NCI-H1092 (cell line): ENCODE measurements at regions not wholly inside any gene's neighbourhood (a gene's known extent, or its start where the extent isn't known, plus 50 kb on each side); places are given as distances from the start of the nearest gene placed in this dataset.
A peak's percentile ranks its signal among the peaks of the same experiment; 100 is the strongest.

ENCODE experiments used
- DNase-seq: peaks from one replicate; lab custom pipeline; 2025; lab: John Stamatoyannopoulos, UW

DNA sequence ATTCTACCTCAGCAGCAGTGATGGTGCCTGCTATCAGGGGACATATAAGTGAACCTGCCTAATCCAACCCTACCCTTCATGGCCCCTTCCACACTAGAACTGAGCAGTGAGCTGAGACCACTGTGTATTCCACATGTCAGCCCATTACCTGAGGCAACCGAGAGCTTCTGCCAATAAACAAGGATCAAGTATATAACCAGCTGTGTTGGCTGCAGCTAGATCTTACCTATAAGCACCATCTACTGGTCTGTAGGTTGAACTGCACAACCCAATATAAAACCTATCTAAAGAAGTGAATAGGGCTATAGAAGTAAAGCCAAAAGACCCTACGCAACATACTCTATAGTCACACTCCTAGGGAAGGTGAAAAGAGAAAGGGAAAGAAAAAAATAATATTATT is 376.9 kb downstream of the HHIPL2 start:
- peak; percentile 14 for DNase-seq

DNA sequence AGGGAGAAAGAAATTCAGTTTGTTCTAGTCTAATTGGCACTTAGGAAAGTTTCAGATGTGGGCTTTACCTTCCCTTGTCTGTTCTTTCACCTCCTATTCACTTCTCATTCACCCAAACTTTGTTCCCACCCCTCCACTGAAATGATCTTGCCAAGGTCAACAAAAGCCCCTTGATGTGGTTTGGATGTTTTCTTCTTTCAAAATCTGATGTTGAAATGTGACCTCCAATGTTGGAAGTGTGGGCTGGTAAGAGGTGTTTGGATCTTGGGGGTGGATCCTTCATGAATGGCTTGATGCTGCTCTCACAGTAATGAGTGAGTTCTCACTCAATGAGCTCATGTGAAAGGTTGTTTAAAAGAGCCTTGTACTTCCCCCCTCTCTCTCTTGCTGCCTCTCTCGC is 379.3 kb downstream of the HHIPL2 start:
- no peak for DNase-seq

DNA sequence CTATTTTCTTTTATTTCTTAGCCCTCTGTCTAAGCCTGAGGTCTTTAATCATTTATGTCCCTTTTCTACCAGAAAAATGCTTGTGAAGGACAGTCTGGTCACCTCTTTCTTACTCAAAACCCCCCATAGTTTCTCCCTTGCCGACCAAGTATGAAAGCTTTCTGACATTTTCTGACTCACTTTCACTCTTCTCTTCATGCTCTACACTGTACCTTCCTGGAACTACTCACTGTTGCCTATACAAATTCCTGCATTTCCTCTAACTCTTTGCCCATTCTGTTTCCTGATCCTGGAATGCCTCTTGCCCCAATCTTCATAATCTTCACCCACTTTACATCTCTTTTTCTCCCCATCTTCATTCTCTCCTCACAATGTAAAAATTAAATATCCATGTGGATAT is 380.0 kb downstream of the HHIPL2 start:
- DNase-seq = no peak

DNA sequence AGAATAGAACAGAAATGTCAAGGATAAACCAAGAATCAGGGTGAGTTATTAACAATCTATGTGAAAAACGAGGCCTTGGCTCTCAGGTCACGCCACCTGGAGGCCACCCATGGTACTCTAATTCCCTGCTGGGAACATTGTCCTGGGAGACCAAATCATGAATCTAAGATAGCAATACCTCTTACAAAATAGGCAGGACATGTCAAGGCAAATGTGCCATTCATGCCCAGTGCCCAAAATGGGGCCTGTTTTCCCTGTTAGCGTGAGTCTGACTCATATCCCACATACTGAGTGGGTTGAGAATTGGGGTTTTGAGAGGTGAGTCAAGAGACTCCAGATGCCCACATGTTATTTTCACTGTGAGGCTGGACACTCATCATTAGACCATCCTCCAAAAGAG is 380.8 kb downstream of the HHIPL2 start:
- DNase-seq = no peak

DNA sequence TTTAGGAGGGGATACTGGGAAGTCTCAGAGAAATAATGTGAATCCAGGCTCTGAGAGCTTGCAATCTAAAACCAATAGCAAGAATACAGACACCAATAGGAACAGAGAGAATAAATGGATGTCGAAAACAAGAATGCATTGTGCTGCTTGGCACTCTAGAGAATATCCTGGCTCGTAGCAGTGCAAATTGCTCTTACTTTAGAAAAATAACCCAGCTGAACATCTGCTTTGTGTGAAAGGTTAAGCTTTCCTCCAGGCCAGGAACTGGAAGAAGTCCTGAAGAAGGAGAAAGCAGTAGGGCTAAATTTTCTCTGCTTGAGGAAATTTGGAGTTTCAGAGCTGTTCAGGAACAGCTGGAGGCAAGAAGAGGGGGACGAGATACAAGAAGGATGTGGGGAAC is 382.3 kb downstream of the HHIPL2 start:
- DNase-seq = no peak

GRCh38 chr1:222163895-222164294 is 384.0 kb downstream of the HHIPL2 start:
- no peak for DNase-seq

- no peak for DNase-seq
Observed at GRCh38 chr1:222161676-222162075, 386.2 kb downstream of the HHIPL2 start.

DNA sequence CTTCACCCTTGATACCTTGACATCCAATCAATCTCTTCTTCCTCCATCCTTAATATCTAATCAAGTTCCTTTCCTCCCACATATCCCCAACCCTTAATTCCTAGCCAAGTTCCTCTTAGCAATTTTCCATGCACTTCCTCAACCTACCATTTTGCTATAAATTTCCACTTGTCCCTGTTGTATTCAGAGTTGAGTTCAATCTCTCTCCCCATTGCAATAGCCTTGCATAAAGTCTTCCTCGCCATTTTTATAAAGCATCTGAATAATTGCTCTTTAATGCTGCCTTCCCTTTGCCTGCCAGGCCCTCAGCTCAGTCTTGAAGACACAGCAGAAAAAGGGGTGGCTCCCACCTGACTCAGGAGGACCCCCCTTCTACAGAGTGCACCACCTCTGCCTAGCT is 390.3 kb downstream of the HHIPL2 start:
- DNase-seq = no peak

- no peak for DNase-seq
Observed at GRCh38 chr1:222140206-222140605, 398.3 kb upstream of the DUSP10 start.

DNA sequence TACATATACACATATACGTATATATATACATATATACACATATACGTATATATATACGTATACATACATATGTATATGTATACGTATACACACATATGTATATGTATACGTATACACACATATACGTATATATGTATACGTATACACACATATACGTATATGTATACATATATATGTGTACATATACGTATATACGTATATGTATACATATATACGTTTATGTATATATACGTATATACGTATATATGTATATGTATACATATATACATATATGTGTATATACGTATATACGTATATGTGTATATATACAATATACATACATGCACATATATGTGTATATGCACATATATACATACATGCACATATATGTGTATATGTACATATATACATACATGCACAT is 396.2 kb upstream of the DUSP10 start:
- DNase-seq = no peak

- no peak for DNase-seq
Observed at GRCh38 chr1:222136869-222137268, 395.0 kb upstream of the DUSP10 start.

DNA sequence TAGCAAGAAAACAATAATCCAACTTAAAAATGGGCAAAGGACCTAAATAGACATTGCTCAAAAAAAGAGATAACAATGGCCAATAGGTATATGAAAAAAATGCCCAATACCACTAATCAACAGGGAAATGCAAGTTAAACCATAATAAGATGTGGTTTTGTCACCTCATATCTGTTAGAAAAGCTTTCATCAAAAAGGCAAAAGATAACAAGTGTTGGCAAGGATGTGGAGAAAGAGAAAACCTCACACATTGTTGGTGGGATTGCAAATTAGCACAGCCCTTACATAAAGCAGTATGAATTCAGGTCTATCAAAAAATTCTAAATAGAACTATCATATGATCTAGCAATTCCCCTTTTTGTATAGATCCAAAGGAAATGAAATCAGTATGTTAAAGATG is 387.2 kb upstream of the DUSP10 start:
- no peak for DNase-seq

DNA sequence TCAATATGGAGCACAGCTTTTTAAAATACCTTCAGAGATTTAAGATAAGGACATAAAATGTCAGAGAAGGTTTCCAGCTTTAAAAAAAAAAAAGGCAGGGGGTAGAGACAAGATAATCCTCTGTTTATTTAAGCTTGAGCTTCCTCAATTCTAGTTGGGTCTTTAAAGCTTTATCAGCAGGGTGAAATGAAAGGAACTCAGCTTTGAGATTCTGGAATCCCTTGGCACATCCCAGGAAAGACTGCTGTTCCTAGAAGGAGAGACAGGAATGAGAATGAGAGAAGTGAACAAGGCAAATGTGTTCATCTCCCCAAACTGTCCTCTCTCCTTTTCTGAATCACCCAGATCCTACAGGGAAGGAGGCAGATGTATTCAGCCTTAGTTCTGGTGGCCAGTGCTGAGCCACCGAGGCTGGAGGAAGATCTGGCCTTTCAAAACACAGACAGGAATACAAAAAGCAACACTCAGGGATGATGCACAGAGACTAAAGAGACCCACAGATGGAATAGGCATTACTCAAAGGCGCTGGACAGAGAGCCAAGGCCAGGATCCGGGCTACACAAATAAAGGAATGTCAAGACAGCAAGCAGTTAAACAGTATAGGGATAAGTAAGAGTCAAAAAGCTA is 385.8 kb upstream of the DUSP10 start:
- no peak for DNase-seq

DNA sequence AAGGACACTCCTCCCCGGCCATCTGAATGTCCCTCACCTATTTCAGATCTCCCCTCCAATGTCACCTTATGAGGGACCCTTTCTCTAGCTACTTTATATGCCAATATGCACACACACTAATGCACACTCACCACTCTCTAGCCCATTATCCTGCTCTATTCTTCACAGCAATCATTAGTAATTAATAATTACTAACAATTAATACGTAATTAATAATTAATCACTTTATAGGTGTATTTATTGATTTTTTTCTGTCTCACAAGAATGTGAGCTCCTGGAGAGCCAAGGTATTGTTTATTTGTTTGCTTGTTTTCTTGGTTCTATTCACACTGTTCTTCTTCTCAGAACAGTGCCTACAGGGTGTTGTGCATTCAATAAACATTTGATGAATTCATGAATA is 385.2 kb upstream of the DUSP10 start:
- DNase-seq = no peak

GRCh38 chr1:222126052-222126451 is 384.2 kb upstream of the DUSP10 start:
- no peak for DNase-seq

DNA sequence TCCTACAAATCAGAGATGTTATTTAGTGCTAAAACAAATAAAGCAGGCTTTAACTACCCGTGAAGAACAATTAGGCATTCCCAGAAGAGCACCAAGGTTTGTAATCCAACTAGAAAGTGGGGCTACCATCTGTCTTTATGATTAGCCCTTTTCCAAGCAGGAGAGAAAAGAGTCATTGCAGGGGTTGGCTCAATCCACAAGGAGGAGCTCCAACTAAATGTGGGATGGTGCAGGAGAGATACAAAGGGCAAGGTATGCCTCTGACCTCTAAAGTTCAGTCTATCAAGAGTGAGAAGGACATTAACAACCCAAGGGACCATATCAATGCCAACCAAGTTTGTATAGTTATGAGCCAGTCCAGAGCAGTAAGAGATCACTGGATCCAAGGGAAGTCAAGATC is 382.7 kb upstream of the DUSP10 start:
- DNase-seq = no peak

GRCh38 chr1:222123111-222123510 is 381.2 kb upstream of the DUSP10 start:
- no peak for DNase-seq

GRCh38 chr1:222117809-222118208 is 375.9 kb upstream of the DUSP10 start:
- DNase-seq = no peak

DNA sequence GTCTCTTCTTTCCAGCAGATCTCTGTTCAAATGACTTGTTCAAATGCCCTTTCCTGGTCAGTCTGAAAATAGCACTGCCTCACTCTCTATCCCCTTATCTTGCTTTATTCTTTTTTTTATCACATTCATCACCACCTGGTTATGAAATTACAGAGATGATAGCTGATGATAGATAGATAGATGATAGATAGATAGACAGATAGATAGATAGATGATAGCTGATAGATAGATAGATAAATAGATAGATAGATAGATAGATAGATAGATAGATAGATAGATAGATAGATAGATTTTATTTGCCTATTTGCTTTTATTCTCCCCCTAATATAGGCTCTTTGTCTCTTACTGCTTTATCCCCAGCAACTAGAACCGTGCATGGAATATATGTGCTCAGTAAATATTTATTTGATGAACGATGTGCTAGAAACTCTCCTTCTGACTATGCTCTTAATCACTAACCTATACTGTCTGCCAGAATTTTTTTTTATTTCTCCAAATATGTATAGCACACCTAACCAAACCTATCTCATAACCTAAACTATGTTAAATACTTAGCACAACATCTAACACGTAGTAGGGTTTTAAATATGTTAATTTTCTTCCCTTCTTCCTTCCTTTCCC is 372.8 kb upstream of the DUSP10 start:
- DNase-seq = no peak

DNA sequence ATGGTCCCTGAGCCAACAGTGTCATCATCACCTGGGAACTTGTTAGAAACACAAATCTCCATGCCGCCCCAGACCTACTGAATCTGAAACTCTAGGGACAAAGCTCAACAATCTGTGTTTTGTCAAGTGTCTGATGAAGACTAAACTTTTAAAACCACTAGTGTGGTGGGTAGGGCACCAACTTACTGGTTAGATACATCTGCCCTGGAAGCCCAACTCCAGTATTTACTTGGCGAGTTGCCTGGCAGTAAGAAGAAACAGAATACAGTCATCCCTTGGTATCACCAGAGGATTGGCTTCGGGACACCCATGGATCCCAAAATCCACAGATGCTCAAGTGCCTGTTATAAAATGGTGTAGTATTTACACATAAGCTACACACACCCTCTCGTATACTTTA is 367.9 kb upstream of the DUSP10 start:
- no peak for DNase-seq

- DNase-seq = no peak
Observed at GRCh38 chr1:222107975-222108374, 366.1 kb upstream of the DUSP10 start.

- DNase-seq = no peak
Observed at GRCh38 chr1:222107267-222107666, 365.4 kb upstream of the DUSP10 start.

DNA sequence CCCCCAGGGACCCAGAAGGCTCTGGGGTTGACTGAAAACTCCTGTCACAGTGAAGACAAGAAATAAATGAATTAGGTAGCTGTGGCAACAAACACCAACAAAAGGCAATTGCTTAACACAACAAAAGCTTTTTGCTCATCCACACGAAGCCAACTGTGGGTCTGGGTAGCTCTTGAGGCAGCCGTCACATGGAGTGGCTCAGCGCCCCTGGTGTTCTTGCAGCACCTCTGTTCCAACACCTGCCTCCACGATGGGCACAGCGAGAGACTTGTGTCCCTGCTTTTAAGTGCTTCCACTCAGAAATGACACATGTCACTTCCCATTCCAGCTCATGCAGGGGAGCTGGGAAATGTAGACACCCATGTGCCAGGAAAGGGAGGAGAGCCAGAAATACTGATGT is 364.5 kb upstream of the DUSP10 start:
- DNase-seq = no peak

DNA sequence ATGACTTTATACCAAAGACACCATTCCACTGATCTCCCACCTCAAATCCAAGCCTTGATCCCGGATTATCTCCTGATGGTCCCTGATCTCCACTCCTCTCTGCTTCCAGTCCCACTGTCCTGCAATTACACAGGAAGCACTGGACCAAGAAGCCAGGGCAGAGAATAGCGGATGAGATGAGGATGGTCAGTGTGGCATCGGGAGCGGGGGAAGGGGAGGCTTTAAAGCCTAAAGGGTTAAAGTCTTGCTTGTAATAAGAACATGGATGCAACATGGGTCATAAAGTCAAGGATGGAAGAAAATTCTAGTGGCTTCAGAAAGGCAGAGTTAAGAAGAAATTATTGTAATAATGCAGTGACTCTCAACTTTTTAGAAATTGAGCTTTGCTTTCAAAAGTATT is 364.0 kb upstream of the DUSP10 start:
- DNase-seq = no peak
